ENCODE measurements at regions not wholly inside any gene's neighbourhood (a gene's known extent, or its start where the extent isn't known, plus 50 kb on each side); places are given as distances from the start of the nearest gene placed in this dataset.

GRCh38 chr5:98705841-98706240 is 67.6 kb upstream of the RGMB start:
- no peak overlapping the region for H3K27ac ChIP-seq (ENCODE audit: insufficient read depth in 1 of 2, low read depth in 1 of 2, low read length in 2 of 2, poor library complexity in 1 of 2, severe bottlenecking in 2 of 2)
- no peaks in the 10 kb centered on the region for H3K27me3 ChIP-seq (replicated peaks in 2 of 5; ENCODE audit: control insufficient read depth in 4 of 5, insufficient read depth in 5 of 5, low read length in 4 of 5)
- WGBS (ENCODE audit: insufficient coverage): 100% methylated on average over 1 of the region's 2 CpGs
- no peaks in the 10 kb centered on the region for H3K4me1 ChIP-seq (ENCODE audit: control extremely low read depth in 1 of 4, control insufficient read depth in 4 of 4, insufficient read depth in 4 of 4, low read length in 3 of 4)
- DNase-seq: no peak
- POLR2A ChIA-PET: no interaction called here
- H3K4me3 ChIP-seq (ENCODE audit: control insufficient read depth in 1 of 7, extremely low read depth in 1 of 7, insufficient read depth in 4 of 7, low read depth in 2 of 7, low read length in 6 of 7): no peak overlapping the region
- CTCF ChIA-PET: no interaction called here
- no peaks in the 10 kb centered on the region for H3K36me3 ChIP-seq (ENCODE audit: control insufficient read depth in 4 of 4, insufficient read depth in 4 of 4, low read length in 3 of 4)
- peaks cover 0 to 5% (median under 1%) of the 10 kb centered on the region in 5 experiments for H3K9me3 ChIP-seq (ENCODE audit: control extremely low read depth in 1 of 5, control insufficient read depth in 4 of 5, insufficient read depth in 2 of 5, low read depth in 1 of 5, low read length in 4 of 5)

GRCh38 chr5:98709681-98710080 is 63.8 kb upstream of the RGMB start:
- WGBS (ENCODE audit: insufficient coverage): no CpG with 5 or more reads among the region's 1 CpG
- H3K36me3 ChIP-seq (ENCODE audit: control insufficient read depth in 4 of 4, insufficient read depth in 4 of 4, low read length in 3 of 4): no peaks in the 10 kb centered on the region
- H3K4me1 ChIP-seq (ENCODE audit: control extremely low read depth in 1 of 4, control insufficient read depth in 4 of 4, insufficient read depth in 4 of 4, low read length in 3 of 4): no peaks in the 10 kb centered on the region
- CTCF ChIA-PET: no interaction called here
- H3K27me3 ChIP-seq (replicated peaks in 2 of 5; ENCODE audit: control insufficient read depth in 4 of 5, insufficient read depth in 5 of 5, low read length in 4 of 5): no peaks in the 10 kb centered on the region
- H3K4me3 ChIP-seq (ENCODE audit: control insufficient read depth in 1 of 7, extremely low read depth in 1 of 7, insufficient read depth in 4 of 7, low read depth in 2 of 7, low read length in 6 of 7): no peak overlapping the region
- H3K27ac ChIP-seq (ENCODE audit: insufficient read depth in 1 of 2, low read depth in 1 of 2, low read length in 2 of 2, poor library complexity in 1 of 2, severe bottlenecking in 2 of 2): no peak overlapping the region
- POLR2A ChIA-PET: no interaction called here
- no peaks in the 10 kb centered on the region for H3K9me3 ChIP-seq (ENCODE audit: control extremely low read depth in 1 of 5, control insufficient read depth in 4 of 5, insufficient read depth in 2 of 5, low read depth in 1 of 5, low read length in 4 of 5)
- DNase-seq: no peak

GRCh38 chr5:98713027-98713426 is 60.4 kb upstream of the RGMB start:
- H3K4me3 ChIP-seq (ENCODE audit: control insufficient read depth in 1 of 7, extremely low read depth in 1 of 7, insufficient read depth in 4 of 7, low read depth in 2 of 7, low read length in 6 of 7): no peak overlapping the region
- no peaks in the 10 kb centered on the region for H3K27me3 ChIP-seq (replicated peaks in 2 of 5; ENCODE audit: control insufficient read depth in 4 of 5, insufficient read depth in 5 of 5, low read length in 4 of 5)
- no peaks in the 10 kb centered on the region for H3K36me3 ChIP-seq (ENCODE audit: control insufficient read depth in 4 of 4, insufficient read depth in 4 of 4, low read length in 3 of 4)
- no peak overlapping the region for H3K27ac ChIP-seq (ENCODE audit: insufficient read depth in 1 of 2, low read depth in 1 of 2, low read length in 2 of 2, poor library complexity in 1 of 2, severe bottlenecking in 2 of 2)
- H3K4me1 ChIP-seq (ENCODE audit: control extremely low read depth in 1 of 4, control insufficient read depth in 4 of 4, insufficient read depth in 4 of 4, low read length in 3 of 4): no peaks in the 10 kb centered on the region
- H3K9me3 ChIP-seq (ENCODE audit: control extremely low read depth in 1 of 5, control insufficient read depth in 4 of 5, insufficient read depth in 2 of 5, low read depth in 1 of 5, low read length in 4 of 5): no peaks in the 10 kb centered on the region
- CTCF ChIA-PET: no interaction called here
- POLR2A ChIA-PET: no interaction called here
- DNase-seq: no peak

GRCh38 chr5:98713856-98714255 is 59.6 kb upstream of the RGMB start:
- Histone ChIP-seq H3K27me3 (replicated peaks in 2 of 5; ENCODE audit: control insufficient read depth in 4 of 5, insufficient read depth in 5 of 5, low read length in 4 of 5) (no peaks in the 10 kb centered on the region), H3K4me1 (ENCODE audit: control extremely low read depth in 1 of 4, control insufficient read depth in 4 of 4, insufficient read depth in 4 of 4, low read length in 3 of 4) (no peaks in the 10 kb centered on the region), H3K9me3 (ENCODE audit: control extremely low read depth in 1 of 5, control insufficient read depth in 4 of 5, insufficient read depth in 2 of 5, low read depth in 1 of 5, low read length in 4 of 5) (no peaks in the 10 kb centered on the region), H3K4me3 (ENCODE audit: control insufficient read depth in 1 of 7, extremely low read depth in 1 of 7, insufficient read depth in 4 of 7, low read depth in 2 of 7, low read length in 6 of 7) (no peak overlapping the region), H3K27ac (ENCODE audit: insufficient read depth in 1 of 2, low read depth in 1 of 2, low read length in 2 of 2, poor library complexity in 1 of 2, severe bottlenecking in 2 of 2) (no peak overlapping the region), H3K36me3 (ENCODE audit: control insufficient read depth in 4 of 4, insufficient read depth in 4 of 4, low read length in 3 of 4) (no peaks in the 10 kb centered on the region)
- CTCF ChIA-PET: no interaction called here
- POLR2A ChIA-PET: no interaction called here
- no peak for DNase-seq

- ChIA-PET POLR2A (no interaction called here), CTCF (no interaction called here)
- H3K4me3 ChIP-seq (ENCODE audit: control insufficient read depth in 1 of 7, extremely low read depth in 1 of 7, insufficient read depth in 4 of 7, low read depth in 2 of 7, low read length in 6 of 7): no peak overlapping the region
- no peaks in the 10 kb centered on the region for H3K27me3 ChIP-seq (replicated peaks in 2 of 5; ENCODE audit: control insufficient read depth in 4 of 5, insufficient read depth in 5 of 5, low read length in 4 of 5)
- H3K36me3 ChIP-seq (ENCODE audit: control insufficient read depth in 4 of 4, insufficient read depth in 4 of 4, low read length in 3 of 4): no peaks in the 10 kb centered on the region
- no peak for DNase-seq
- 60% methylated on average over 1 of the region's 3 CpGs for WGBS (ENCODE audit: insufficient coverage)
- H3K27ac ChIP-seq (ENCODE audit: insufficient read depth in 1 of 2, low read depth in 1 of 2, low read length in 2 of 2, poor library complexity in 1 of 2, severe bottlenecking in 2 of 2): no peak overlapping the region
- H3K4me1 ChIP-seq (ENCODE audit: control extremely low read depth in 1 of 4, control insufficient read depth in 4 of 4, insufficient read depth in 4 of 4, low read length in 3 of 4): no peaks in the 10 kb centered on the region
- H3K9me3 ChIP-seq (ENCODE audit: control extremely low read depth in 1 of 5, control insufficient read depth in 4 of 5, insufficient read depth in 2 of 5, low read depth in 1 of 5, low read length in 4 of 5): no peaks in the 10 kb centered on the region
Measured at GRCh38 chr5:98714710-98715288, 58.7 kb upstream of the RGMB start.

DNA sequence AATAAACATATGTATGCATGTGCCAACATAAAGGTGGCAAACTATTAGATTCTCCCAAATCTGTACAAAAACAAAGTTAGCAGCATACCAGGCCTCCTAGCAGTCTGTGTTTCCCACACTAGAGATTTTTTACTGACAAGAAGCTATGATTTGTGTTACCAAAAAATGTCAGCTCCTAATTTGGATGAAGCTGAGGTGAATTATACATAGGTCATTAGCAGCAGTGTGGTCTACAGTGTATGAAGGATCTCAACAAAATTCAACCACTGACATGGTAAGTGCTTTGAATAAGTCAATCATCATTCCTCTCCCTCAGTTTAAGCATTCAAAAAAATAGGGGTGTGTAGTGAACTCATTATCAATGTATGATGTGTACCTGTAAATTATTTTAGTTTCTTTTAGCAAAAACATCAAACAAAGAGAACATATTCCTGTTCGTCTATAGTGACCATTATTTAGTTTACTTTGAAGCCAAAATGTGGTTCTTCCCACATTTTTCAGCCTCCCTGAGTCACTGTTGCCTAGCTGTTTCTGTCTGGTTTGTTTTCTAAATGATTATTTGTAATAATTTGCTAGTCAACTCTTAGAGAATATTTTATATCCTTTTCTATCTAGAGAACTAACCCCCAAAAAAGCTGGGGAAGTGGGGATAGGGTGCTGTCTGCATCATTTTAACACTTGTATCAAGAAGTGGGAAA is 52.1 kb upstream of the RGMB start:
- POLR2A ChIA-PET: no interaction called here
- Histone ChIP-seq H3K27ac (ENCODE audit: insufficient read depth in 1 of 2, low read depth in 1 of 2, low read length in 2 of 2, poor library complexity in 1 of 2, severe bottlenecking in 2 of 2) (no peak overlapping the region), H3K4me3 (ENCODE audit: control insufficient read depth in 1 of 7, extremely low read depth in 1 of 7, insufficient read depth in 4 of 7, low read depth in 2 of 7, low read length in 6 of 7) (no peak overlapping the region), H3K36me3 (ENCODE audit: control insufficient read depth in 4 of 4, insufficient read depth in 4 of 4, low read length in 3 of 4) (no peaks in the 10 kb centered on the region), H3K9me3 (ENCODE audit: control extremely low read depth in 1 of 5, control insufficient read depth in 4 of 5, insufficient read depth in 2 of 5, low read depth in 1 of 5, low read length in 4 of 5) (no peaks in the 10 kb centered on the region), H3K27me3 (replicated peaks in 2 of 5; ENCODE audit: control insufficient read depth in 4 of 5, insufficient read depth in 5 of 5, low read length in 4 of 5) (no peaks in the 10 kb centered on the region), H3K4me1 (ENCODE audit: control extremely low read depth in 1 of 4, control insufficient read depth in 4 of 4, insufficient read depth in 4 of 4, low read length in 3 of 4) (no peaks in the 10 kb centered on the region)
- CTCF ChIA-PET: no interaction called here
- no CpG with 5 or more reads among the region's 1 CpG for WGBS (ENCODE audit: insufficient coverage)
- no peak for DNase-seq

- no peaks in the 10 kb centered on the region for H3K4me1 ChIP-seq (ENCODE audit: control extremely low read depth in 1 of 4, control insufficient read depth in 4 of 4, insufficient read depth in 4 of 4, low read length in 3 of 4)
- ChIA-PET CTCF (no interaction called here), POLR2A (no interaction called here)
- WGBS (ENCODE audit: insufficient coverage): no CpG with 5 or more reads among the region's 2 CpGs
- H3K4me3 ChIP-seq (ENCODE audit: control insufficient read depth in 1 of 7, extremely low read depth in 1 of 7, insufficient read depth in 4 of 7, low read depth in 2 of 7, low read length in 6 of 7): no peak overlapping the region
- no peaks in the 10 kb centered on the region for H3K9me3 ChIP-seq (ENCODE audit: control extremely low read depth in 1 of 5, control insufficient read depth in 4 of 5, insufficient read depth in 2 of 5, low read depth in 1 of 5, low read length in 4 of 5)
- H3K36me3 ChIP-seq (ENCODE audit: control insufficient read depth in 4 of 4, insufficient read depth in 4 of 4, low read length in 3 of 4): no peaks in the 10 kb centered on the region
- no peak overlapping the region for H3K27ac ChIP-seq (ENCODE audit: insufficient read depth in 1 of 2, low read depth in 1 of 2, low read length in 2 of 2, poor library complexity in 1 of 2, severe bottlenecking in 2 of 2)
- H3K27me3 ChIP-seq (replicated peaks in 2 of 5; ENCODE audit: control insufficient read depth in 4 of 5, insufficient read depth in 5 of 5, low read length in 4 of 5): no peaks in the 10 kb centered on the region
- DNase-seq: no peak
Measured at GRCh38 chr5:98722188-98722587, 51.3 kb upstream of the RGMB start.

Measured in common myeloid progenitor, CD34-positive (primary cell).